Activated CD8-positive, alpha-beta T cell treated with anti-CD3 and anti-CD28 coated beads, Interleukin-2, amount 10 ng/mL, durations not matched to agents 7 days and 5 days (primary cell): ENCODE measurements at regions not wholly inside any gene's neighbourhood (a gene's known extent, or its start where the extent isn't known, plus 50 kb on each side); places are given as distances from the start of the nearest gene placed in this dataset.

Experiments
- ATAC-seq: fragments of 150-1000 bp; cut with Tn5 transposase; one replicate; pipeline ENCODE4 v1.10.0; 2021; ENCODE audit warnings: moderate library complexity
- CTCF ChIA-PET: fragments of 350-600 bp; sonication (Branson Sonifier 250); formaldehyde crosslinking; loops from one replicate; lab custom pipeline; 2021; ENCODE audit warnings: antibody characterized with exemption; lab: Charles Lee
- POLR2A ChIA-PET: fragments of 350-600 bp; sonication (Branson Sonifier 250); formaldehyde crosslinking; loops from one replicate; lab custom pipeline; 2021; ENCODE audit warnings: antibody characterized with exemption; lab: Charles Lee
- DNase-seq: peaks from one replicate; pipeline ENCODE4 v3.0.0-alpha.2; 2020
- H3K27ac Mint-ChIP-seq: one replicate; pipeline ENCODE4 v1.8.0; 2021; ENCODE audit warnings: mild to moderate bottlenecking, mixed read lengths
- H3K27me3 Mint-ChIP-seq: one replicate; pipeline ENCODE4 v1.8.0; 2021; ENCODE audit warnings: low read depth, mixed read lengths
- H3K36me3 Mint-ChIP-seq: one replicate; pipeline ENCODE4 v1.8.0; 2021; ENCODE audit warnings: low read depth, mixed read lengths
- H3K4me1 Mint-ChIP-seq: one replicate; pipeline ENCODE4 v1.8.0; 2021; ENCODE audit warnings: low read depth, mixed read lengths
- H3K4me3 Mint-ChIP-seq: one replicate; pipeline ENCODE4 v1.8.0; 2021; ENCODE audit warnings: mild to moderate bottlenecking, mixed read lengths
- H3K9me3 Mint-ChIP-seq: one replicate; pipeline ENCODE4 v1.8.0; 2022; ENCODE audit warnings: mixed read lengths; ENCODE audit not compliant: insufficient read depth

GRCh38 chr4:121459026-121459425, 78.2 kb upstream of the QRFPR start:
- DNase-seq (no peak), ATAC-seq (no peak)
- ChIA-PET POLR2A (interaction anchor here (0.6 kb wide), 1 partner anchor 25 kb away, joined by 3 read pairs; no protein-coding TSS in a partner anchor), CTCF (interaction anchor here (1.1 kb wide), 1 partner anchor 267 kb away, joined by 3 read pairs; no protein-coding TSS in a partner anchor)
- H3K27me3 Mint-ChIP-seq = peaks cover 25% of the 10 kb centered on the region
- H3K27ac Mint-ChIP-seq = no peak overlapping the region
- H3K9me3 Mint-ChIP-seq = no peaks in the 10 kb centered on the region
- no peaks in the 10 kb centered on the region for H3K4me1 Mint-ChIP-seq
- no peaks in the 10 kb centered on the region for H3K36me3 Mint-ChIP-seq
- no peak overlapping the region for H3K4me3 Mint-ChIP-seq

DNA sequence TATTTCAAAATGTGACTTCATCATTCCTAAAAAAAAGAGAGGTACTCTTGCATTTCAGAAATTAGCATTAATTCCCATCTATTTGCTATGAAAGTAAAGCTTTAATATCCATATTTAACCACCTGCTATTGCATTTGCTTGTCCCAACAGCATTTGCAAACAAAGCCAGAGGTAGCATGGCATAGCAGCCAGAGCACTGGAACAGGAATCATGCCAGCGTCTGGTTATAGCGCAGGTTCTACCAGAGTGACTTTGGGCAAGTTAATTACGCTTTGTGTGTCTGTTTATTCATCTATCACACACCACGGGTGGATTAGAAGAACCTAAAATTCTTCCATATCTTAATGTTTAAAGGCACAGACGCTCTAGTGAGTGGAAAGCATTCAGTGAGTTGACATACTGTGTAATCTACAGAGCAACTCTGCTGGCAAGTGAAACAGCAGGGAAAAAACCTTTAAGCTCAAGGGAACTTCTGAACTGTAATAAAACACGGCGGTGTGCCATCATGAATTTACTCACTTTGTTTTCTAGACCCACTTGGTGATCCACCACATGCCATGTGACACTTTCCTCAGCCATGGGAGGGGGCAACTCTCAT, 76.6 kb upstream of the QRFPR start:
- Mint-ChIP-seq H3K27ac (no peak overlapping the region), H3K9me3 (no peaks in the 10 kb centered on the region), H3K27me3 (peaks cover 29% of the 10 kb centered on the region), H3K4me1 (no peaks in the 10 kb centered on the region), H3K4me3 (no peak overlapping the region), H3K36me3 (no peaks in the 10 kb centered on the region)
- ChIA-PET POLR2A (no interaction called here), CTCF (interaction anchor here (1.1 to 1.5 kb wide), 2 partner anchors 8 to 27 kb away, joined by 3 to 4 read pairs; no protein-coding TSS in a partner anchor)
- ATAC-seq (no peak), DNase-seq (no peak)

- ATAC-seq (no peak), DNase-seq (no peak)
- peaks cover 27% of the 10 kb centered on the region for H3K27me3 Mint-ChIP-seq
- H3K27ac Mint-ChIP-seq = no peak overlapping the region
- no peak overlapping the region for H3K4me3 Mint-ChIP-seq
- H3K9me3 Mint-ChIP-seq = no peaks in the 10 kb centered on the region
- CTCF ChIA-PET = interaction anchor here (2.4 kb wide), 1 partner anchor 8 kb away, joined by 9 read pairs; no protein-coding TSS in a partner anchor
- H3K4me1 Mint-ChIP-seq = no peaks in the 10 kb centered on the region
- H3K36me3 Mint-ChIP-seq = no peaks in the 10 kb centered on the region
- POLR2A ChIA-PET = no interaction called here
Observed at GRCh38 chr4:121455285-121455684, 74.5 kb upstream of the QRFPR start.

- Mint-ChIP-seq H3K27ac (no peak overlapping the region), H3K4me1 (no peaks in the 10 kb centered on the region), H3K36me3 (no peaks in the 10 kb centered on the region), H3K4me3 (no peak overlapping the region), H3K9me3 (no peaks in the 10 kb centered on the region), H3K27me3 (peaks cover 29% of the 10 kb centered on the region)
- CTCF ChIA-PET = interaction anchor here (2.4 kb wide), 1 partner anchor 8 kb away, joined by 9 read pairs; no protein-coding TSS in a partner anchor
- POLR2A ChIA-PET = no interaction called here
- DNase-seq (no peak), ATAC-seq (no peak)
Observed at GRCh38 chr4:121454251-121454979, 73.6 kb upstream of the QRFPR start.

DNA sequence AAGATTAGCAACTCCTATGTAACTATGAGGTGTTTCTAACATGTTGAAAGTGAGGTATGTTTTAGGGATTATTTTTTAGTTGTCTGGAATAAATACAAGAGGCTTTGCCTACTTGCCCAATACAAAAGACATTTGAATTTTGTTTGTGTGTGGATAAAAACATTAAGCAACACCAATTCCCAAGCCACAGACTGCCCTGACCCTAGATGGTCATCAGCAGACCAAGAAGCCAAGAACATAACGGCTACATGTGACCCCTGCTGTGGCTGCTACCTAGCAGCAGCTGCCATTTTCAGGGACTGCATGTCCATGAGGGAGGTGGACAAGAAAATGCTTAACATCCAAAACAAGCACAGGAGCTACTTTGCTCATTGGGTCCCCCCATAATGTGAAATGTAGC, 70.5 kb upstream of the QRFPR start:
- POLR2A ChIA-PET = no interaction called here
- no peak overlapping the region for H3K4me3 Mint-ChIP-seq
- no peak overlapping the region for H3K27ac Mint-ChIP-seq
- no peaks in the 10 kb centered on the region for H3K36me3 Mint-ChIP-seq
- peaks cover 25% of the 10 kb centered on the region for H3K27me3 Mint-ChIP-seq
- no peaks in the 10 kb centered on the region for H3K9me3 Mint-ChIP-seq
- DNase-seq (no peak), ATAC-seq (no peak)
- CTCF ChIA-PET = interaction anchor here (1.0 kb wide), 1 partner anchor 11 kb away, joined by 3 read pairs; no protein-coding TSS in a partner anchor
- H3K4me1 Mint-ChIP-seq = no peaks in the 10 kb centered on the region

DNA sequence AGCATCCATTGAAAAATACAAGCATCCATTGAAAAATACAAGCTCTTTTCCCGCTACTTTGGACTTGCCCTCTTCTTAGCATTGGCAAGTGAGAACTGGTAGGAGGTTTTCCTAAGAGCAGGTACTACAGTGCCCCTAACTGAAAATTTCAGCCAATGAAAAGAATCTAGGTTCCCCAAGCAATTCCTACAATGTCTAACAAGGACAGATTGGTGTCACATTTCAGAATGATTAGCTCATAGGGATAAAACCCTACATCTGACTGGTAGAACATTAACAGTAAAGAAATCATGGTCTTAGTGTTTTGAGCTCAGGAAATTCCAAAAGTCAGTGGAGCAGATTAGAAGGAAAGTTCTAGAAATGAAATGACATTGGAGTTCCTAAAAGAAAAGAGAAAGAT, 68.6 kb upstream of the QRFPR start:
- DNase-seq (no peak), ATAC-seq (no peak)
- no peaks in the 10 kb centered on the region for H3K4me1 Mint-ChIP-seq
- H3K27ac Mint-ChIP-seq = no peak overlapping the region
- POLR2A ChIA-PET = no interaction called here
- H3K4me3 Mint-ChIP-seq = no peak overlapping the region
- CTCF ChIA-PET = interaction anchor here (1.3 kb wide), 1 partner anchor 13 kb away, joined by 6 read pairs; no protein-coding TSS in a partner anchor
- H3K36me3 Mint-ChIP-seq = no peaks in the 10 kb centered on the region
- no peaks in the 10 kb centered on the region for H3K9me3 Mint-ChIP-seq
- peaks cover 15% of the 10 kb centered on the region for H3K27me3 Mint-ChIP-seq

DNA sequence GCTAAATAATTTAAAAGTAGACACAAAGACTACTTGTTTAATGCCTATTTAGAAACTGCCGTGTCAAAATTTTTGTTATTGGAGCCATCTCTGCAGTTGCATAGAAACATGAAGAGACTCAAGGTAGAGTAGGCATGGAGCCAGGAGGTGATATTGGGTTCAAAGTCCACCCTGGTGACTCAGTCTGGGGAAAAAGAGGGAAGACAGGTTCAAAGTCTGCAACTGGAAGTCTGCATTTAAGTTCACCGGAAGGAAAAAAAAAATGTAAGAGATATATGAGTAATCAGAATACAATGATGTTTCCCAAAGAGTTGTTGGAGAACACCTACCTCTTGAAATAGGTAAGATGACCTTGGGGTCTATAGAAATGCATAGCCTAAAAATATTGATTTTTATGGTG, 67.4 kb upstream of the QRFPR start:
- H3K4me1 Mint-ChIP-seq = no peaks in the 10 kb centered on the region
- no peak for ATAC-seq
- H3K36me3 Mint-ChIP-seq = no peaks in the 10 kb centered on the region
- H3K4me3 Mint-ChIP-seq = no peak overlapping the region
- H3K27me3 Mint-ChIP-seq = peaks cover 14% of the 10 kb centered on the region
- ChIA-PET CTCF (interaction anchor here (1.3 kb wide), 1 partner anchor 14 kb away, joined by 6 read pairs; no protein-coding TSS in a partner anchor), POLR2A (no interaction called here)
- H3K9me3 Mint-ChIP-seq = no peaks in the 10 kb centered on the region
- no peak for DNase-seq
- no peak overlapping the region for H3K27ac Mint-ChIP-seq

- no peak overlapping the region for H3K4me3 Mint-ChIP-seq
- DNase-seq (no peak), ATAC-seq (no peak)
- no peak overlapping the region for H3K27ac Mint-ChIP-seq
- H3K36me3 Mint-ChIP-seq = no peaks in the 10 kb centered on the region
- ChIA-PET CTCF (interaction anchor here (1.0 kb wide), 1 partner anchor 32 kb away, joined by 3 read pairs; no protein-coding TSS in a partner anchor), POLR2A (no interaction called here)
- peaks cover 8% of the 10 kb centered on the region for H3K27me3 Mint-ChIP-seq
- no peaks in the 10 kb centered on the region for H3K4me1 Mint-ChIP-seq
- peaks cover 22% of the 10 kb centered on the region for H3K9me3 Mint-ChIP-seq
Observed at GRCh38 chr4:121439669-121440068, 58.9 kb upstream of the QRFPR start.
